H4 (cell line): ENCODE measurements at regions not wholly inside any gene's neighbourhood (a gene's known extent, or its start where the extent isn't known, plus 50 kb on each side); places are given as distances from the start of the nearest gene placed in this dataset.

Experiments
- DNase-seq: peaks from one replicate; pipeline ENCODE4 v3.0.0-alpha.2; 2015; ENCODE audit warnings: low spot score

GRCh38 chr17:72208832-72209231, 88.0 kb downstream of the SOX9 start:
- no peak for DNase-seq

- no peak for DNase-seq
These were observed 91.2 kb downstream of the SOX9 start for GRCh38 chr17:72212041-72212440.

DNA sequence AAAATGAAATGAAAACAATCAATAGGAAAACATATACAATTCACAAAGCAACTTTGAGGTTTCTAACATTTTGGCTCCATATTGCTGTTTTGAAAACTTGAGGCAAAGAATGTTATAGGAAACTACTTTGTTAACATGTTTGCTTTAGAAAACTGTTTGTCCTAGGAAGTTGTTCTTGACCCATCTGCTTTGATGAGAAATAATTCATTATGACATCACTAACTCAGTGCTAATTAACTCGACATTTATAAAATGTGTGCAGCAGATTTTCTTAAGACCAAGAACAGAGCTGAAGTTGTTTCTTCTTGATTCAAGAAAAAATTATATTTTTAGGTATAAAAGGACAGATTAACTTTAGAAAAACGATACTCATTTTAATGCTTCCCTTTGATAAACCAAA, 94.7 kb downstream of the SOX9 start:
- DNase-seq, result no peak

DNA sequence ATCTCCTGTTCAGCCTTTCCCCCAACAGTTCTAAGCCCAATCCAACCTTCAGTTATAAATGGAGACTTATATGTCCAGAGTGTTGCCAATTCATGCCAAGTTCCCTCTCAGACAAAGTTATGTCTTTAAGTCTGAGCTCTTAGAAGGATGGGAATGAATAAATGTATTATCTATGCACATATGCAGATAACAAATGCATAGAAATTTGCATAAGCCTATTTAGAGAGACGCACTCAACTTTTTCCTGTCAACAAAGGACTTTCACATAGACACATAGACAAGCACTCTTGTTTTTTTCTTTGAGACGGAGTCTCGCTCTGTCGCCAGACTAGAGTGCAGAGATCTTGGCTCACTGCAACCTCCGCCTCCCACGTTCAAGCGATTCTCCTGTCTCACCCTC, 95.1 kb downstream of the SOX9 start:
- no peak for DNase-seq

DNA sequence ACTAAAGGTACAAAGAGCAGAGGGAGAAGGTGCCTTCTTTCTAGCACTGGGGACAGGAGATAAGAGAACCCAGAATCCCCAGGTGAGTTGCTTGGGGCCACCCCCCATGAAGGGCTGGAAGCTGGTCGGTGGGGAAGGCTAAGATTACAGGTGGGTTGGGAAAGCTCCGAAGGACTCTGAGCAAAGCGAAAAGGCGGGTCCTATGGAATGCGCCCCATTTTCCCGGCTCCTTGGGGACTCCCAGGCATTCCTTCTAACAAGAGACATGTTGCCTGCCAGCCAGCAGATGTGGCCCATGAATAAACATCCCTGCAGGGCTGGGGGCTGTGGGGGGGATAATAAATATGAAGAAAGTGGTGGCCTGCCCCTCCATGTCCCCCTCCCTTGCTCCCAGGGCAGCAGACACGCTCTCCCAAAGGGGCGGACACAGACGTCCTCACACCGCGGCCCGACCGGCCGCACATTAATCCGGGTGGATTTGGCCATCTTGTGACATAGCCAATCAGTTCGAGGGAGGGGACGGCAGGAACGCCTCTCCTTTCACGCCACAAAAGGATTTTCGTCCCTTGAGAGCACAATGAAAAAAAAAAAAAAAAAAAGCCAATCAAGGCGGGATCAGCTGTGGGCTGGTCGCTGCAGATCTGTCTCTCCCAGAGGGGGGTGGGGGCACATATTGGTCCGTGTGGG, 98.5 kb downstream of the SOX9 start:
- DNase-seq, result no peak

DNA sequence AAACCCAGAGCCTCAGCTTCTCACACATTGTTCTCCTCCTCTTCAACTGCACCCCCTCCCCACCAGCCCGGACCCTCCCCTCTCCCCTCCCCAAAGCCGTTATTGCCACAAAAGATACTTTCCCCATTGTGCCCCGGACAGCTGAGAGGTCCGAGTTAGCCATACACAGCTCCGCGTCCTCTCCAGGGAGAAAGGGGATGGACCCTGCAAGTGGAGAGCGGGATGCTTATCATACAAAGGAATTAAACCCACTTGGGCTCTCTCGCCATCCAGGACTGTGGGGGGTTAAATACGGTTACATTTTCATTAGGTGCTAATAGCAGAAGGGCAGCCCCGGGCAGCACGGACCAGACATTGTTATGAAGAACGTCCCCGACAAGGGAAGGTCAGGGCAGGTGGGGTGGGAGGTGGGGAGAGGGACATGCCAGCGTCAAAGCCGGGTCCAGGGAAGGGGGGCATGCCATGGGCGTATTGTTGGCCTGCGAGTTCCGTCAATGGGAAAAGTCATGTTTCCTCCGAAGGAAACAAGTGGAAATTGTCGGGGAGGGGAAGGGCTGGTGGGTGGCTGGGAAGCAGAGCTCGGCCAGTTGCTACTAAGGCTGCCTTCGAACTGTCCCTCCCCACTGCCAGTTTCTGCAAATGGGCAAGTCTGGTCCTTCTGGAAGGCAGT, 99.1 kb downstream of the SOX9 start:
- DNase-seq, result no peak

GRCh38 chr17:72222661-72223380, 102.0 kb downstream of the SOX9 start:
- no peak for DNase-seq

DNA sequence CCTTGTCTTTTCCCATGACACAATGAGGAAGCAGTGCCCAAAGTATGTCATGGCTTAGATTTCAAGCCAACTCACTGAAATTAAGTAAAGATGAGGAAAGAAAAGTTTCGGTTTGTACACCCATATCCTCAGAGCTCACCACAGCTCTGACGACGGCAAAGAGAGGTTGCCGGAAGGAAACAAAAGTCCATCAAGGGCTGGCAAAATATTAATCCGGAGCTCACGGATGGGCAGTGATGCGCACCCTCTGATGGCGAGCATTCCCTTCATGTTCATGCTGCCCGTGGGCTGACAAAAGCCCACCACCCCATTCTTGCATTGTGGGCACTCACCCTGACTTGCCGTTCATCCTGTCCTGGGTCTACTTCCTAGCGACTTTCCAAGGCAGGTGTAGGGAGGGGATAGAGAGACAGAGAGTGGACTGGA, 103.1 kb downstream of the SOX9 start:
- DNase-seq, result no peak

DNA sequence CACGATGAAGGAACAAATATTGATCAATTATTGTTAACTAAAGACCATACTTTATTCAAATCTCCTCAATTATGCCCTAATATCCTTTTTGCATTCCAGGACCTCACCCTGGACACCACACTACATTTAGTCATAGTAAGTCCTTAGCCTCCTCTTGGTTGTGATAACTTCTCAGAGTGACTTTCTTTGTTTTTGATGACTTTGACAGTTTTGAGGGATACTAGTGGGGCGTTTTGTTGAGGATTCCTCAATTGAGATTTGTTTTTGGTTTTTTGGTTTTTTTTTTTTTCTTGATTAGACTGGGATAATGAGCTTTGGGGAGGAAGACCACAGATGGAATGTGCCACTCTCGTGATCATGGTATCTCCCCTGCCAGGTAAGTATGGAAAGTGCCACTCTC, 105.5 kb downstream of the SOX9 start:
- no peak for DNase-seq

- no peak for DNase-seq
These were observed 113.2 kb downstream of the SOX9 start for GRCh38 chr17:72233986-72234385.

DNA sequence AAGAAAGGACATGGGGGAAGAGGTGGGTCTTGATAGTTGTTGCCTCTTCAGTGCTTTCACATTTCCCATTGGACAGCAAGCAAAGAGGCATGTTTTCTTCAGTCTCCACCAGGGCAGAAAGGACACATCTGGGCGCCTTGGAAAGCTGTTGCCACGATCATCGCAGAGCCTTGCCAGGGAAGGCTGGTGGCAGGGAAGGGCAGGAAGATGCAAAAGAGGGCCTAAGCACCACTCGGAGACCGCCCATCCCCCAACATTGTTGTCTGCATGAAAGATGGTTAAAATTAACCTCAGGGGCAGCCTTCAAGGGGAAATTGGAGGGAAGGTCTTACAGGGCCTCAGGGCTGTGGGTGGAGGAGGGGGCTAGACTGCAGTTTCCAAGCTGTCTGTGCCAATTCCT, 114.2 kb downstream of the SOX9 start:
- DNase-seq, result no peak

- no peak for DNase-seq
These were observed 116.3 kb downstream of the SOX9 start for GRCh38 chr17:72236980-72237633.

DNA sequence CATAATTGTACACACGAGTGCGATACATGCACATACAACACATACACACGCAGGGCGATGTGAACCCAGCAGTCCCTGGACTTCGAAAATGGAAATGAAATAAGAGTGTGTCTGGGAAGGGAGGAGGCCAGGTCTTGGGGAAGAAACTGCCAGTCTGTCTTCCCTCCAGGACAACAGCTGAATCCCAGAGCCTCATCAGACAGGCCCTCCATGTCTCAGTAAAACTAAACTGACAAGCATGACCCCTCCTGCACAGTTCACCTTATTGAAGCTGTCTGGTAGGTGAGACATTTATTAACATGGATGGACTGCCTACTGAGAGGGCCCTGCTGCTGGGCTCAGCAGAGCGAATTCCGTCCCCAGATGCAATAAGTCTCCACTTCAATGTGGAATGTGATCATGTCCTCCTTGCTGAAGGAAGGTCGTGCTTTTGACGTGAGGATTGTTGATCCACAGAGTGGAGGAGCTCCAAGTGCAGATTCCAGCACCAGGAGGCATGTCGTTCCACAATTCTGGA, 117.4 kb downstream of the SOX9 start:
- DNase-seq, result no peak

GRCh38 chr17:72239548-72239947, 118.7 kb downstream of the SOX9 start:
- no peak for DNase-seq

- DNase-seq, result no peak
These were observed 119.5 kb downstream of the SOX9 start for GRCh38 chr17:72240333-72240732.

GRCh38 chr17:72244494-72244893, 123.7 kb downstream of the SOX9 start:
- no peak for DNase-seq

- no peak for DNase-seq
These were observed 124.1 kb downstream of the SOX9 start for GRCh38 chr17:72244956-72245355.

DNA sequence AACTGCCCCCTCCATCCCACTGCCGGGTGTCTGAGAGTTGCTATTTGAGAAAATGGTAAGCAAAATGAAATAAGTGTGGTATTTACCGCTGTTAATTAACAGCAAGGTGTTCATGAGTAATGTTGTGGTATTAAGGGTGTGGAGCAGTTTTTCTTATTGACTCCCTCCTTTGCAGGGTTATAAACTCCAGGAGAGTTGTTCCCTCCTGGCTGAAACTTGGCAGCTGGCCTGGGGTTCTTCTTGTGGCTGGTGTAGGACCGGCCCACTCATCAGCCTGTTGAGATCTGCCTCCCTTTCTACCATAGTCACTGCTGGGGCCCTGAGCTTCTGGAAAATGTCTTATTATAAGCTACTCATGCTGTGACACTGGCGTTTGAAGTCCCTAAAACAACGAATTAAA, 128.6 kb downstream of the SOX9 start:
- no peak for DNase-seq

DNA sequence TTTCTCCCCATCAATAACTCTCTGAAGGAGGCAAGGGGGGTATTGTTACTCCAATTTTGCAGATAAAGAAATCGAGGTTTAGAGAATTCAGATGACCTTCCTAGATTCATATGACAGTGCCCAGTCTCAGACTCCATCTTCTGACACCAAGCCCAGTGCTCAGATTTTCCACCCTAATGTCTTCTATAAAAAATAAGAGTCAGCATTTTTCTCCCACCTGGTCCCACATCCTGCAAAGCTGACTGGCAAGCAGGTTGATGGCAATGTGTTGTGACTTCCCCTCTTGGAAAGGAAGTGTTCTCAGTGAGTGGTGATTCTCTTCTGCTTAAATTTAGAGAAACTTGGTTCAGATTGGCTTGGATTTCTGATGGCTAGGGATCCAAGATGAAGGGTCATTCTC, 129.4 kb downstream of the SOX9 start:
- DNase-seq, result no peak

DNA sequence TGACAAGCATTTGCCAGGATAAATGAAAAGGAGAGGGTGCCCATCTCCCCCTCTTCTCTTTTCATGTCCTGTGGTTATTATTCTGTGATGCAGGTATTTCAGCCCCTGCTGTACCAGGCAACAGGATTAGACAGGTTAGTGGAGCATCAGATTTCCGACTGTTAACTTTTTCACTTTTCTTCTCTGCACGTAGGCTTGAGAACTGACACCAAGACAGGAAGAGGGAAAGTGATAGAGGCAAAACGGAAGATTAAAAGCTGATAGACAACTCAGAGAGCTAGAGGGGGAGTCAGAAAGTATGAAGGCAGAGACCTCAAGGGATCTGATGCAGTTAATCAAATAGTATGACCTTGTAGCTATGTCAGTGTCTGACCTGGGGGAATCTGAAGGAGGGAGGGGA, 132.8 kb downstream of the SOX9 start:
- DNase-seq, result no peak

DNA sequence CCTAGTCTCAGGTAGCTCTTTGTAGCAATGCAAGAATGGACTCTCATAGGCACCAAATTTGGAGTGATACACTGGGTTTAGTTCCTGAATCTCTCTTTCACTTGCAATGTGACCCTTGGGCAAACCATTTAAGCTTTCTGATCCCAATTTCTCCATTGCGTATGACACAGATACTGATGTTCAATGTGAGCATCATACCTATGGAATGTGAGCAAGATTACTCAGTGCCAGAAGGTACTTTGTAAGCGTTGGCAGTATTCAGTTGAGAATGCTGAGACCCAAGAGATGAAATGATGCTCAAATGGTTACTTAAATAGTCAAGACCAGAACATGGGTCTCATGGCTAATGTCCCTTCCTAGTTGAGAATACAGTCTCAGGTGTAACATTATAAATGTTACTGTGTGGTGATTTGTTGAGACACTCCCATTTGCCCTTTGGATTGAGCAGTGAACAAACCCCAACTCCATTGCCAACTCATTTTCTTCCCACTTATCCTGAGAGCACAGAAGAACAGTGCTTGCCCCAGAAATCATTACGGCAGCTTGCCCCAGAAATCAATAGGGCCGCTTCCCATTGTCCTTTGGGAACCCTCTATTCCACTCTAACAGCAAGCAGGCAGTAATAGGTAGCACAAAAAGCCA, 134.1 kb downstream of the SOX9 start:
- DNase-seq, result no peak

- DNase-seq, result no peak
These were observed 134.7 kb downstream of the SOX9 start for GRCh38 chr17:72255481-72255880.
